Nephron (organoid): ENCODE measurements at regions not wholly inside any gene's neighbourhood (a gene's known extent, or its start where the extent isn't known, plus 50 kb on each side); places are given as distances from the start of the nearest gene placed in this dataset.
"Not testable (repeated sequence)": the region's sequence is repeated elsewhere in the genome, so short reads cannot be mapped to it uniquely, and the experiment has no call there.

Experiments
- H3K27ac Mint-ChIP-seq, 3 experiments: 2 replicates each; pipeline ENCODE4 v1.8.0; 2020; ENCODE audit warnings: mixed read lengths in 3 of 3, mild to moderate bottlenecking in 2 of 3, moderate library complexity in 1 of 3
- H3K27me3 Mint-ChIP-seq: 2 replicates; pipeline ENCODE4 v1.8.0; 2021; ENCODE audit warnings: low read depth, mild to moderate bottlenecking, moderate library complexity, mixed read lengths
- H3K36me3 Mint-ChIP-seq: 2 replicates; pipeline ENCODE4 v1.8.0; 2020; ENCODE audit warnings: low read depth, mixed read lengths
- H3K4me1 Mint-ChIP-seq: 2 replicates; pipeline ENCODE4 v1.8.0; 2020; ENCODE audit warnings: mixed read lengths
- H3K4me3 Mint-ChIP-seq, 3 experiments: 2 replicates each; pipeline ENCODE4 v1.8.0; 2020; ENCODE audit warnings: mild to moderate bottlenecking in 3 of 3, mixed read lengths in 3 of 3, moderate library complexity in 2 of 3
- H3K9me3 Mint-ChIP-seq: 2 replicates; pipeline ENCODE4 v1.8.0; 2020; ENCODE audit warnings: mixed read lengths
- CTCF ChIP-seq, 3 experiments: fragments of 200-600 bp; sonication (generic); IDR thresholded peaks; one replicate each; pipeline ENCODE4 v1.5.0; 2021; ENCODE audit warnings: antibody characterized with exemption in 3 of 3; ENCODE audit not compliant: unreplicated experiment in 3 of 3

GRCh38 chr1:120954736-120955135 lies 65.2 kb downstream of the PPIAL4A start:
- Mint-ChIP-seq H3K27me3 (peaks cover 3% of the 10 kb centered on the region), H3K4me3 (no peak overlapping the region)

GRCh38 chr1:120955961-120956360 lies 66.4 kb downstream of the PPIAL4A start:
- H3K36me3 Mint-ChIP-seq, H3K27me3 Mint-ChIP-seq, H3K9me3 Mint-ChIP-seq, H3K4me1 Mint-ChIP-seq, H3K4me3 Mint-ChIP-seq, H3K27ac Mint-ChIP-seq: not testable (repeated sequence)

More at GRCh38 chr1:120954736-120955135, 65.2 kb downstream of the PPIAL4A start:
- Mint-ChIP-seq H3K36me3 (no peaks in the 10 kb centered on the region), H3K9me3 (peaks cover 4% of the 10 kb centered on the region), H3K27ac (no peak overlapping the region), H3K4me1 (no peaks in the 10 kb centered on the region)
- TF ChIP-seq CTCF (IDR thresholded peaks at IDR 0.05; ENCODE audit: unreplicated experiment in 3 of 3) = no peak

- not testable (repeated sequence) for H3K27ac Mint-ChIP-seq, H3K36me3 Mint-ChIP-seq, H3K27me3 Mint-ChIP-seq, H3K9me3 Mint-ChIP-seq, H3K4me3 Mint-ChIP-seq, H3K4me1 Mint-ChIP-seq
These were observed 76.4 kb downstream of the PPIAL4A start for GRCh38 chr1:120966018-120966417.

- not testable (repeated sequence) for H3K36me3 Mint-ChIP-seq, H3K27me3 Mint-ChIP-seq, H3K4me1 Mint-ChIP-seq, H3K9me3 Mint-ChIP-seq, H3K4me3 Mint-ChIP-seq, H3K27ac Mint-ChIP-seq
These were observed 83.3 kb downstream of the PPIAL4A start for GRCh38 chr1:120972863-120973262.

- H3K9me3 Mint-ChIP-seq, H3K4me1 Mint-ChIP-seq, H3K27ac Mint-ChIP-seq, H3K4me3 Mint-ChIP-seq, H3K27me3 Mint-ChIP-seq, H3K36me3 Mint-ChIP-seq: not testable (repeated sequence)
These were observed 84.3 kb downstream of the PPIAL4A start for GRCh38 chr1:120973836-120974235.

- H3K4me1 Mint-ChIP-seq, H3K4me3 Mint-ChIP-seq, H3K9me3 Mint-ChIP-seq, H3K27me3 Mint-ChIP-seq, H3K36me3 Mint-ChIP-seq: not testable (repeated sequence)
- peak overlapping the region in 1 of 3 experiments; percentile 13 for H3K27ac Mint-ChIP-seq
These were observed 87.7 kb downstream of the PPIAL4A start for GRCh38 chr1:120977279-120977678.

GRCh38 chr1:120981489-120982094 lies 92.0 kb downstream of the PPIAL4A start:
- H3K9me3 Mint-ChIP-seq = not testable (repeated sequence)

GRCh38 chr1:120994614-120995013 lies 105.0 kb downstream of the PPIAL4A start:
- not testable (repeated sequence) for H3K4me1 Mint-ChIP-seq, H3K9me3 Mint-ChIP-seq, H3K36me3 Mint-ChIP-seq, H3K4me3 Mint-ChIP-seq, H3K27ac Mint-ChIP-seq, H3K27me3 Mint-ChIP-seq

More at GRCh38 chr1:120981489-120982094, 92.0 kb downstream of the PPIAL4A start:
- not testable (repeated sequence) for H3K27me3 Mint-ChIP-seq, H3K4me3 Mint-ChIP-seq, H3K27ac Mint-ChIP-seq, H3K36me3 Mint-ChIP-seq, H3K4me1 Mint-ChIP-seq

GRCh38 chr1:120995025-120995424 lies 105.5 kb downstream of the PPIAL4A start:
- H3K4me3 Mint-ChIP-seq, H3K4me1 Mint-ChIP-seq, H3K27ac Mint-ChIP-seq, H3K36me3 Mint-ChIP-seq, H3K9me3 Mint-ChIP-seq, H3K27me3 Mint-ChIP-seq: not testable (repeated sequence)

- not testable (repeated sequence) for H3K27me3 Mint-ChIP-seq, H3K36me3 Mint-ChIP-seq, H3K4me1 Mint-ChIP-seq, H3K27ac Mint-ChIP-seq, H3K4me3 Mint-ChIP-seq, H3K9me3 Mint-ChIP-seq
These were observed 111.6 kb downstream of the PPIAL4A start for GRCh38 chr1:121001090-121001726.

- not testable (repeated sequence) for H3K9me3 Mint-ChIP-seq, H3K36me3 Mint-ChIP-seq, H3K4me1 Mint-ChIP-seq, H3K4me3 Mint-ChIP-seq, H3K27ac Mint-ChIP-seq
- H3K27me3 Mint-ChIP-seq = peaks cover 13% of the 10 kb centered on the region
These were observed 113.7 kb downstream of the PPIAL4A start for GRCh38 chr1:121003230-121003629.

- H3K27ac Mint-ChIP-seq = not testable (repeated sequence)
These were observed 117.3 kb downstream of the PPIAL4A start for GRCh38 chr1:121006826-121007225.

GRCh38 chr1:121007755-121008154 lies 118.2 kb downstream of the PPIAL4A start:
- H3K4me1 Mint-ChIP-seq, H3K36me3 Mint-ChIP-seq, H3K9me3 Mint-ChIP-seq, H3K27ac Mint-ChIP-seq: not testable (repeated sequence)
- H3K27me3 Mint-ChIP-seq = peaks cover 23% of the 10 kb centered on the region
- H3K4me3 Mint-ChIP-seq = peak overlapping the region in 1 of 3 experiments; percentile 3

More at GRCh38 chr1:121006826-121007225, 117.3 kb downstream of the PPIAL4A start:
- H3K4me3 Mint-ChIP-seq, H3K9me3 Mint-ChIP-seq, H3K36me3 Mint-ChIP-seq, H3K4me1 Mint-ChIP-seq: not testable (repeated sequence)
- H3K27me3 Mint-ChIP-seq = peaks cover 23% of the 10 kb centered on the region

- H3K9me3 Mint-ChIP-seq, H3K4me1 Mint-ChIP-seq, H3K36me3 Mint-ChIP-seq, H3K27ac Mint-ChIP-seq: not testable (repeated sequence)
- Mint-ChIP-seq H3K27me3 (peaks cover 23% of the 10 kb centered on the region), H3K4me3 (peak overlapping the region in 2 of 3 experiments; percentile 47 to 63)
These were observed 119.1 kb downstream of the PPIAL4A start for GRCh38 chr1:121008512-121009215.
